ENCODE measurements at regions not wholly inside any gene's neighbourhood (a gene's known extent, or its start where the extent isn't known, plus 50 kb on each side); places are given as distances from the start of the nearest gene placed in this dataset.

DNA sequence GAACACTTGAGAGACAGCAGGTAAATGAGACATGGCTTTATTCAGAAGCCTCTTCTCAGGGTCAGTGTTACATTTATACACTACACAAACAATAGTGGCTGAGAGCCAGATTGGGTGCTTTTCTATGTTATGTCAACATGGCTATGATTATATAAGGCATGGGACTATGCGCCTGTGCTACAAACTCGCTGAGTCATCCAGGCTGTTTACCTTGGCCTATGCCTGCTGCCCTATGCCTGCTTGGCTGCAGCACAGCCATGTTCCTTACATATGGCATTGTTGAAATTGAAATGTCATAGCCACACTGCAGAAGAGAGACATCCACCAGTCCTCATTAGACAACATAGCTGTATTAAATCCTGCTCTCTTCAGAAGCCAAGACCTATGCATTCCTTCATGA is 236.3 kb upstream of the NWD2 start:
- no peaks in the 10 kb centered on the region for H3K36me3 Mint-ChIP-seq (ENCODE audit: insufficient read depth, unreplicated experiment)
- no peaks in the 10 kb centered on the region for H3K4me1 Mint-ChIP-seq (ENCODE audit: low read depth, unreplicated experiment)
- intact Hi-C loops (cut with micrococcal nuclease; ENCODE audit: unreplicated experiment): no loop called here
- no peaks in the 10 kb centered on the region for H3K9me3 ChIP-seq
- ChIA-PET CTCF (no interaction called here), POLR2A (no interaction called here)
- BruUV-seq (replicated peaks): no TSS peak
- no peak overlapping the region for H3K4me3 Mint-ChIP-seq (ENCODE audit: unreplicated experiment)
- no peaks in the 10 kb centered on the region for H3K4me1 ChIP-seq
- H3K27me3 Mint-ChIP-seq (ENCODE audit: insufficient read depth, unreplicated experiment): no peaks in the 10 kb centered on the region
- H3K27me3 ChIP-seq (replicated peaks; ENCODE audit: control insufficient read depth, insufficient read depth, low read length): no peaks in the 10 kb centered on the region
- TF ChIP-seq, protein P1, sequence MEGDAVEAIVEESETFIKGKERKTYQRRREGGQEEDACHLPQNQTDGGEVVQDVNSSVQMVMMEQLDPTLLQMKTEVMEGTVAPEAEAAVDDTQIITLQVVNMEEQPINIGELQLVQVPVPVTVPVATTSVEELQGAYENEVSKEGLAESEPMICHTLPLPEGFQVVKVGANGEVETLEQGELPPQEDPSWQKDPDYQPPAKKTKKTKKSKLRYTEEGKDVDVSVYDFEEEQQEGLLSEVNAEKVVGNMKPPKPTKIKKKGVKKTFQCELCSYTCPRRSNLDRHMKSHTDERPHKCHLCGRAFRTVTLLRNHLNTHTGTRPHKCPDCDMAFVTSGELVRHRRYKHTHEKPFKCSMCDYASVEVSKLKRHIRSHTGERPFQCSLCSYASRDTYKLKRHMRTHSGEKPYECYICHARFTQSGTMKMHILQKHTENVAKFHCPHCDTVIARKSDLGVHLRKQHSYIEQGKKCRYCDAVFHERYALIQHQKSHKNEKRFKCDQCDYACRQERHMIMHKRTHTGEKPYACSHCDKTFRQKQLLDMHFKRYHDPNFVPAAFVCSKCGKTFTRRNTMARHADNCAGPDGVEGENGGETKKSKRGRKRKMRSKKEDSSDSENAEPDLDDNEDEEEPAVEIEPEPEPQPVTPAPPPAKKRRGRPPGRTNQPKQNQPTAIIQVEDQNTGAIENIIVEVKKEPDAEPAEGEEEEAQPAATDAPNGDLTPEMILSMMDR (IDR thresholded peaks at IDR 0.05; ENCODE audit: insufficient read depth in 1 of 2, low read depth in 1 of 2, low read length in 1 of 2, severe bottlenecking in 1 of 2, unreplicated experiment in 1 of 2): no peak
- no peaks in the 10 kb centered on the region for H3K9me3 Mint-ChIP-seq (ENCODE audit: unreplicated experiment)
- H3K27ac Mint-ChIP-seq (ENCODE audit: unreplicated experiment): no peak overlapping the region
- no peak overlapping the region for H3K4me3 ChIP-seq (ENCODE audit: low read depth, low read length)
- no peak for DNase-seq
- no peaks in the 10 kb centered on the region for H3K36me3 ChIP-seq (ENCODE audit: control insufficient read depth, insufficient read depth, low read length)

DNA sequence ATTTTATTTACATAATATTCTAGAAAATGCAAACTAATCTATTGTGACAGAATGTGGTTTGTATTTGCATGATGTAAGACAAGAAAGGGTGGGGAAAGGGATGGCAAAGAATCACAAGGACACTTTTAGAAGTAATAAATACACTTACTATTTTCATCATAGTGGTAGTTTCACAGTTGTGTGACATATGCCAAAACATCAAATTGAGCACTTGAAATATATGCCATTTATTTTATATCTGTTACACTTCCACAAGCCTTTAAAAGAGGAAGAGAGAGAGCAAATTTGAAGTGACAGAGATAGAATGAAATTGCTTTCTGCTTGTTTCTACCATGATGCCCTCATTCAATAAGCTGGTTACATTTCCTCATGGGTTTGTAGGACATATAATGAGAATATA is 230.0 kb upstream of the NWD2 start:
- Histone ChIP-seq H3K27me3 (replicated peaks; ENCODE audit: control insufficient read depth, insufficient read depth, low read length) (no peaks in the 10 kb centered on the region), H3K4me3 (ENCODE audit: low read depth, low read length) (no peak overlapping the region), H3K4me1 (no peaks in the 10 kb centered on the region), H3K36me3 (ENCODE audit: control insufficient read depth, insufficient read depth, low read length) (no peaks in the 10 kb centered on the region), H3K9me3 (no peaks in the 10 kb centered on the region)
- DNase-seq: no peak
- TF ChIP-seq, protein P1 (IDR thresholded peaks at IDR 0.05; ENCODE audit: insufficient read depth in 1 of 2, low read depth in 1 of 2, low read length in 1 of 2, severe bottlenecking in 1 of 2, unreplicated experiment in 1 of 2): no peak
- Mint-ChIP-seq H3K4me1 (ENCODE audit: low read depth, unreplicated experiment) (no peaks in the 10 kb centered on the region), H3K36me3 (ENCODE audit: insufficient read depth, unreplicated experiment) (no peaks in the 10 kb centered on the region), H3K9me3 (ENCODE audit: unreplicated experiment) (no peaks in the 10 kb centered on the region), H3K4me3 (ENCODE audit: unreplicated experiment) (no peak overlapping the region), H3K27me3 (ENCODE audit: insufficient read depth, unreplicated experiment) (no peaks in the 10 kb centered on the region), H3K27ac (ENCODE audit: unreplicated experiment) (no peak overlapping the region)
- POLR2A ChIA-PET: no interaction called here
- CTCF ChIA-PET: no interaction called here
- no TSS peak for BruUV-seq (replicated peaks)
- intact Hi-C loops (cut with micrococcal nuclease; ENCODE audit: unreplicated experiment): no loop called here

DNA sequence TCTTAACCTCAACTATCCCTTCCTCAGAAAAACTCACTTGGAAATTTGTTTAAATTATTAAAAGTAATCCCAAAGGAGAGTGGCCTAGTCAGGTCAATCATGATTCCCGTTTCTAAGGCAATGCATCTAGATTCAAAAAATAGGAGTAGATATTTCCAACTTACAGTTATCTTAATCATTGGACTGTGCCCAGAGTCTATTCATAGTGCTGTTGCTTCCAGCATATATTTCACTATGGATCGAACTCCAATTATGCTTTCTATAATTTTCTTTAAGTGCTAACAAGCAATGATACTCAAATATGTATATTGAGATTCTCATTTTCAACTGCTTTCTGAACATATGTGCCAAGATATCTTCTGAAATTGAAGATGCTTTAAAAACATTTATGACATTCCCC is 229.2 kb upstream of the NWD2 start:
- Histone ChIP-seq H3K4me3 (ENCODE audit: low read depth, low read length) (no peak overlapping the region), H3K4me1 (no peaks in the 10 kb centered on the region), H3K9me3 (no peaks in the 10 kb centered on the region), H3K36me3 (ENCODE audit: control insufficient read depth, insufficient read depth, low read length) (no peaks in the 10 kb centered on the region), H3K27me3 (replicated peaks; ENCODE audit: control insufficient read depth, insufficient read depth, low read length) (no peaks in the 10 kb centered on the region)
- H3K4me1 Mint-ChIP-seq (ENCODE audit: low read depth, unreplicated experiment): no peaks in the 10 kb centered on the region
- CTCF ChIA-PET: no interaction called here
- H3K9me3 Mint-ChIP-seq (ENCODE audit: unreplicated experiment): no peaks in the 10 kb centered on the region
- intact Hi-C loops (cut with micrococcal nuclease; ENCODE audit: unreplicated experiment): no loop called here
- no peak for DNase-seq
- POLR2A ChIA-PET: no interaction called here
- H3K27me3 Mint-ChIP-seq (ENCODE audit: insufficient read depth, unreplicated experiment): no peaks in the 10 kb centered on the region
- H3K4me3 Mint-ChIP-seq (ENCODE audit: unreplicated experiment): no peak overlapping the region
- TF ChIP-seq, protein P1 (IDR thresholded peaks at IDR 0.05; ENCODE audit: insufficient read depth in 1 of 2, low read depth in 1 of 2, low read length in 1 of 2, severe bottlenecking in 1 of 2, unreplicated experiment in 1 of 2): no peak
- BruUV-seq (replicated peaks): no TSS peak
- no peak overlapping the region for H3K27ac Mint-ChIP-seq (ENCODE audit: unreplicated experiment)
- no peaks in the 10 kb centered on the region for H3K36me3 Mint-ChIP-seq (ENCODE audit: insufficient read depth, unreplicated experiment)

Data from Caco-2 (cell line).